Endothelial cell of umbilical vein (primary cell): ENCODE measurements at regions not wholly inside any gene's neighbourhood (a gene's known extent, or its start where the extent isn't known, plus 50 kb on each side); places are given as distances from the start of the nearest gene placed in this dataset.

Experiments used
- BruUV-seq: library from RNA; stranded (reverse); fragments of 400-500 nt; replicated peaks from 2 replicates; lab custom pipeline; 2021; lab: Mats Ljungman, UMichigan
- CTCF ChIA-PET: fragments of 300-600, 350-600 bp; sonication (Branson Sonifier 250); formaldehyde crosslinking; loops from one replicate; lab custom pipeline; 2021; ENCODE audit warnings: antibody characterized with exemption, inconsistent platforms; lab: Charles Lee
- POLR2A ChIA-PET: fragments of 300-600, 350-600 bp; sonication (Branson Sonifier 250); formaldehyde crosslinking; loops from one replicate; lab custom pipeline; 2021; ENCODE audit warnings: antibody characterized with exemption, inconsistent platforms; lab: Charles Lee
- DNase-seq: peaks from one replicate; pipeline ENCODE4 v3.0.0-alpha.2; 2011; ENCODE audit warnings: low read depth, low spot score
- FAIRE-seq: peaks from 2 replicates; lab custom pipeline; 2011; peaks lifted over from hg19 to GRCh38; lab: Jason Lieb, UNC
- H2AFZ ChIP-seq: 2 replicates; pipeline ENCODE4 v1.6.0; 2012; ENCODE audit warnings: low read depth, low read length, control low read depth, inconsistent platforms
- H3K27ac ChIP-seq: 2 replicates; pipeline ENCODE4 v1.5.1; 2011; ENCODE audit warnings: low read depth, mild to moderate bottlenecking, control low read depth, low read length, moderate library complexity; ENCODE audit not compliant: insufficient read depth
- H3K27me3 ChIP-seq, 2 experiments: 2 replicates each; pipeline versions ENCODE4 v1.6.0 to v1.6.1; 2011; ENCODE audit warnings: low read length in 2 of 2, mixed read lengths in 1 of 2; ENCODE audit not compliant: control insufficient read depth in 2 of 2, insufficient read depth in 2 of 2
- H3K36me3 ChIP-seq, 2 experiments: 2 replicates in 1 of 2; 3 replicates in 1 of 2; pipeline ENCODE4 v1.5.1; 2011; ENCODE audit warnings: low read length in 2 of 2, mild to moderate bottlenecking in 1 of 2, moderate library complexity in 1 of 2; ENCODE audit not compliant: control insufficient read depth in 2 of 2, insufficient read depth in 2 of 2; ENCODE audit errors: extremely low read depth in 1 of 2
- H3K4me1 ChIP-seq: 3 replicates; pipeline ENCODE4 v1.5.1; 2011; ENCODE audit warnings: mild to moderate bottlenecking, low read length; ENCODE audit not compliant: control insufficient read depth, insufficient read depth; ENCODE audit errors: extremely low read depth
- H3K4me2 ChIP-seq: 2 replicates; pipeline ENCODE4 v1.6.1; 2011; ENCODE audit warnings: low read length, control low read depth, mixed read lengths; ENCODE audit not compliant: insufficient read depth
- H3K4me3 ChIP-seq, 3 experiments: fragments of 200-600 bp in 1 of 3; sonication (generic), shearing (Covaris generic) in 1 of 3; replicated peaks in 1 of 3; 2 replicates each; pipeline ENCODE4 v1.5.1; 2011 to 2016; ENCODE audit warnings: control low read depth in 3 of 3, low read length in 3 of 3, mild to moderate bottlenecking in 2 of 3, inconsistent platforms in 1 of 3, low read depth in 1 of 3, moderate library complexity in 1 of 3; ENCODE audit not compliant: insufficient read depth in 1 of 3
- H3K79me2 ChIP-seq: 2 replicates; pipeline ENCODE4 v1.6.0; 2012; ENCODE audit warnings: low read length, inconsistent platforms; ENCODE audit not compliant: control insufficient read depth, insufficient read depth
- H3K9ac ChIP-seq: replicated peaks from 2 replicates; pipeline ENCODE3; 2011; ENCODE audit warnings: low read length, control low read depth; ENCODE audit not compliant: insufficient read depth; ENCODE audit errors: extremely low read depth
- H3K9me1 ChIP-seq: replicated peaks from 3 replicates; pipeline ENCODE4 v1.6.0; 2011; ENCODE audit warnings: mild to moderate bottlenecking, low read length; ENCODE audit not compliant: control insufficient read depth, insufficient read depth; ENCODE audit errors: extremely low read depth
- H3K9me3 ChIP-seq: replicated peaks from 2 replicates; pipeline ENCODE4 v1.5.1; 2012; ENCODE audit warnings: low read length, inconsistent platforms; ENCODE audit not compliant: control insufficient read depth, insufficient read depth
- H4K20me1 ChIP-seq: replicated peaks from 2 replicates; pipeline ENCODE3; 2011; ENCODE audit warnings: mild to moderate bottlenecking, low read length; ENCODE audit not compliant: control insufficient read depth, insufficient read depth; ENCODE audit errors: extremely low read depth
- CTCF ChIP-seq, 2 donors: IDR thresholded peaks; 1 replicate in 1 of 2; 2 replicates in 1 of 2; pipeline ENCODE4 v1.5.1; 2011; ENCODE audit warnings: low read length in 2 of 2, mild to moderate bottlenecking in 2 of 2, moderate library complexity in 2 of 2, control low read depth in 1 of 2, inconsistent platforms in 1 of 2, low read depth in 1 of 2; ENCODE audit not compliant: insufficient read depth in 1 of 2; ENCODE audit errors: extremely low read depth in 1 of 2
- EZH2 ChIP-seq: IDR thresholded peaks from 2 replicates; pipeline ENCODE4 v1.6.1; 2012; ENCODE audit warnings: borderline replicate concordance, low read depth, mild to moderate bottlenecking, moderate library complexity, low read length, inconsistent platforms; ENCODE audit not compliant: severe bottlenecking
- FOS ChIP-seq: IDR thresholded peaks from 2 replicates; pipeline ENCODE4 v1.6.1; 2011; ENCODE audit warnings: mild to moderate bottlenecking, low read length, moderate library complexity, borderline replicate concordance; ENCODE audit not compliant: insufficient read depth
- GATA2 ChIP-seq: IDR thresholded peaks from 2 replicates; pipeline ENCODE4 v1.7.0; 2011; ENCODE audit warnings: low read depth, mild to moderate bottlenecking, moderate library complexity, mixed read lengths, low read length; ENCODE audit not compliant: insufficient read length, insufficient read depth
- JUN ChIP-seq: IDR thresholded peaks from 2 replicates; pipeline ENCODE4 v1.6.1; 2011; ENCODE audit warnings: borderline replicate concordance, low read depth; ENCODE audit not compliant: insufficient read length, insufficient read depth
- MYC ChIP-seq: IDR thresholded peaks from one replicate; pipeline ENCODE4 v1.6.1; 2011; ENCODE audit warnings: mild to moderate bottlenecking, low read depth, low read length
- POLR2A ChIP-seq: IDR thresholded peaks from 2 replicates; pipeline ENCODE4 v1.6.1; 2012; ENCODE audit warnings: low read depth, mild to moderate bottlenecking, control low read depth, low read length
- POLR2AphosphoS5 ChIP-seq: IDR thresholded peaks from 2 replicates; pipeline ENCODE4 v1.6.1; 2012; ENCODE audit warnings: low read depth, mild to moderate bottlenecking, control low read depth, low read length, moderate library complexity; ENCODE audit not compliant: insufficient read depth
- dilution Hi-C: fragments of 300-500 bp; cut with MboI; formaldehyde crosslinking; loops from one replicate; pipeline ENCODE4 v1.15.0; 2019; ENCODE audit warnings: low sequenced_read_pairs; ENCODE audit not compliant: extremely low pct_ligation_motif_present
- intact Hi-C: fragments of 100-400 bp; cut with micrococcal nuclease; formaldehyde crosslinking; loops from one replicate; pipeline ENCODE4 v1.10.0; 2022
- TF ChIP-seq, protein P1 (sequence below): IDR thresholded peaks from 2 replicates; pipeline ENCODE4 v1.6.1; 2011; ENCODE audit not compliant: insufficient read depth, insufficient read length

DNA sequence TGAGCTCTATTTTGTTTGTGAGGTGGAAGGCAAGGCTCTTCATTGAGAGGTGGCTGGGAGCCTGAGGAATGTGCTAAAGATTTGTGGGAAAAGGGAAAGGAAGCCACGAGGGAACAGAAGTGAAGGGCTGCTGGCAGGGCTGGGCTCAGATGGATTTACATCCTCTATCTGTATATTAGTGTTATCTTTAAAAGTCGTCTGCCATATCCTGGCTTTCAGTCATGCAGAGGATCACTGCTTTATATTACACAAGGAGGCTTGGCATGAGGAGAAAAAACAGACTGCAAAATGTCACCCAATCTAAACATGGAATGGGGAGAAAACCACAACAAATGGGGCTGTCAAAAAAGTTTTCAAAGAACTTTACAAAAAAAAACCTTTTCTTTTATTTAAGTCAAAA, 434.4 kb downstream of the HRH4 start:
- H3K27me3 ChIP-seq = no peaks in the 10 kb centered on the region
- dilution Hi-C loops = no loop called here
- ChIA-PET CTCF (no interaction called here), POLR2A (no interaction called here)
- H4K20me1 ChIP-seq = no peaks in the 10 kb centered on the region
- H3K4me1 ChIP-seq = no peaks in the 10 kb centered on the region
- DNase-seq (no peak), FAIRE-seq (no peak)
- TF ChIP-seq EZH2 (no peak), CTCF (IDR thresholded peaks at IDR 0.05; ENCODE audit: extremely low read depth in 1 of 2, insufficient read depth in 1 of 2, low read depth in 1 of 2, low read length in 2 of 2) (no peak), FOS (no peak), MYC (no peak)
- H3K9me1 ChIP-seq = no peaks in the 10 kb centered on the region
- intact Hi-C loops = no loop called here
- H3K27ac ChIP-seq = no peak overlapping the region
- no peak overlapping the region for H2AFZ ChIP-seq
- H3K9me3 ChIP-seq = no peaks in the 10 kb centered on the region
- no TSS peak for BruUV-seq
- no peak overlapping the region for H3K4me3 ChIP-seq
- no peak overlapping the region for H3K4me2 ChIP-seq
- H3K36me3 ChIP-seq = no peaks in the 10 kb centered on the region
- H3K9ac ChIP-seq = no peak overlapping the region
- H3K79me2 ChIP-seq = no peaks in the 10 kb centered on the region

GRCh38 chr18:24897461-24897860, 437.0 kb downstream of the HRH4 start:
- Histone ChIP-seq H3K79me2 (no peaks in the 10 kb centered on the region), H3K27ac (no peak overlapping the region), H3K36me3 (no peaks in the 10 kb centered on the region), H3K4me3 (no peak overlapping the region), H3K9me1 (no peaks in the 10 kb centered on the region), H2AFZ (no peak overlapping the region), H3K9me3 (no peaks in the 10 kb centered on the region), H3K27me3 (no peaks in the 10 kb centered on the region), H3K4me1 (no peaks in the 10 kb centered on the region), H4K20me1 (no peaks in the 10 kb centered on the region), H3K9ac (no peak overlapping the region), H3K4me2 (no peak overlapping the region)
- ChIA-PET POLR2A (no interaction called here), CTCF (no interaction called here)
- dilution Hi-C loops = no loop called here
- no peak for DNase-seq
- no peak for FAIRE-seq
- TF ChIP-seq POLR2A = no peak
- no peak for TF ChIP-seq EZH2
- TF ChIP-seq POLR2AphosphoS5 = no peak
- no peak for TF ChIP-seq GATA2
- TF ChIP-seq CTCF (IDR thresholded peaks at IDR 0.05; ENCODE audit: extremely low read depth in 1 of 2, insufficient read depth in 1 of 2, low read depth in 1 of 2, low read length in 2 of 2) = no peak
- no peak for TF ChIP-seq FOS
- TF ChIP-seq MYC = no peak
- TF ChIP-seq JUN = no peak
- TF ChIP-seq, protein P1, sequence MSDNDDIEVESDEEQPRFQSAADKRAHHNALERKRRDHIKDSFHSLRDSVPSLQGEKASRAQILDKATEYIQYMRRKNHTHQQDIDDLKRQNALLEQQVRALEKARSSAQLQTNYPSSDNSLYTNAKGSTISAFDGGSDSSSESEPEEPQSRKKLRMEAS = no peak
- intact Hi-C loops = no loop called here
- no TSS peak for BruUV-seq
